ENCODE measurements at regions not wholly inside any gene's neighbourhood (a gene's known extent, or its start where the extent isn't known, plus 50 kb on each side); places are given as distances from the start of the nearest gene placed in this dataset.

DNA sequence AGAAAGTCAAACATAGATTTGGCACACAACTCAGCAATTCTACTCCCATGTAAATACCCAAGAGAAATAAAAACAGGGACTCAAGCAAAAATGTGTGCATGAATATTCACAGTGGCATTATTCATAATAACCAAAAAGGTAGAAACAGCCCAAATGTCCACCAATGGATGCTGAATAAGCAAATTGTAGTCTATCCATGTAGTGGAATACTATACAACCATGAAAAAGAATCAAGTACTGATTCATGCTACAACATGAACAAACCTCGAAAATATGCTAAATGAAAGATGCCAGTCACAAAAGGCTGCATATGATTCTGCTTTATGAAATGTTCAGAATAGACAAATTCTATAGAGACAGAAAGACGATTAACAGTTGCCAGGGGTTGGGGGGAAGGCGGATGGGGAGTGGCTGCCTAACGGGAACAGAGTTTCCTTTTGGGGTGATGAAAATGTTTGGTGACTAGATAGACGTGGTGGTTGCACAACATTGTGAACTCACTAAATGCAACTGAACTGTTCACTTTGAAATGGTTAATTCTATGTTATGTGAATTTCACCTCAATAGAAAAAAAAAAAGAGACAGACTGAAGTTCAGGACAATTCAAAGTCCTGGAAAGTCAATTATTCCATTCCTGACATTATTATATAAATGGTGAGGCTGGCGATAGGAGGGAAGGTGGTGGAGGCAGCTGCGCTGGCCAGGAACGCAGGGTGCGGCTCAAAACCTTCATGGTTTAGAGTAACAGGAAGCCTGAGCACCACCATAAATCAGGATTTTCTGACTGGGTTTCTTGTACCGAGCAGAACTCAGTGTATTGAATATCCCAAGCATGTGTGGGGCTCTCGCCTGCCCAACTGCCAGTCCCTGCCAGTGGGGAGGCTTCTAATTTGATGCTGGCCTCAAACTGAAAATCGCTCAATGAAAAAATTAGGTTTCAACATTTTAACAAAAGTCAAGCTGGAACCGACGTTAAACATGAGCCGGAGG is 300.9 kb downstream of the C16orf95 start:
- TF ChIP-seq CTCF (IDR thresholded peaks at IDR 0.05; ENCODE audit: low read depth, low read length) (no peak), EZH2phosphoT487 (IDR thresholded peaks at IDR 0.05; ENCODE audit: low read depth) (no peak)
